Bronchial epithelial cell (primary cell): ENCODE measurements at regions not wholly inside any gene's neighbourhood (a gene's known extent, or its start where the extent isn't known, plus 50 kb on each side); places are given as distances from the start of the nearest gene placed in this dataset.

ENCODE experiments used
- DNase-seq: peaks from one replicate; pipeline ENCODE4 v3.0.0-alpha.2; 2010; ENCODE audit warnings: low read depth
- FAIRE-seq: peaks from 2 replicates; lab custom pipeline; 2011; peaks lifted over from hg19 to GRCh38; lab: Jason Lieb, UNC
- H3K27me3 ChIP-seq: 2 replicates; pipeline ENCODE4 v1.5.1; 2011; ENCODE audit warnings: low read length; ENCODE audit not compliant: control insufficient read depth, insufficient read depth
- H3K36me3 ChIP-seq: 2 replicates; pipeline ENCODE4 v1.5.1; 2011; ENCODE audit warnings: low read length; ENCODE audit not compliant: control insufficient read depth, insufficient read depth
- H3K4me3 ChIP-seq: 2 replicates; pipeline ENCODE4 v1.5.1; 2011; ENCODE audit warnings: mild to moderate bottlenecking, low read depth, low read length, control low read depth
- TF ChIP-seq, protein P1 (sequence below): IDR thresholded peaks from 2 replicates; pipeline ENCODE4 v1.5.1; 2011; ENCODE audit warnings: mild to moderate bottlenecking, moderate library complexity, low read length, control low read depth, inconsistent platforms; ENCODE audit not compliant: insufficient read depth, severe bottlenecking

DNA sequence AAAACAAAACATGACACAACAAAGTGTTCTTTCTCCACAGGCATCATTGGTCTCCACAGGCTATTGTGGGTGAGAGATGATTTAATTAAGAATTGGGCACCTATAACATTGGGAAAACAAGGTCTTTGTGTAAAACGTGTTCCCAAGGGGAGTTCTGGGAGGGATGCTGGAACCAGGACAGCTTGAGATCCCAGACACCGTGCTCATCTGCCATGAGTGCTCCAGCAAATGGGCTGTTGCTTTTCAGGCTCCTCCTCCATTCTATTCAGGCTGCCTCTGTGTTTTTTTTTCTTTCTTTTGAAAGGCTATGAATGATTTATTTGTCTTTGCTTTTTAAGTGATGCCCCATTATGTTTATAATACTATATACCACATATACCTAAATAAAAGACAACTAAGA, 122.4 kb downstream of the DACT1 start:
- DNase-seq (no peak), FAIRE-seq (no peak)
- Histone ChIP-seq H3K4me3 (no peak overlapping the region), H3K27me3 (no peaks in the 10 kb centered on the region), H3K36me3 (no peaks in the 10 kb centered on the region)
- TF ChIP-seq, protein P1, sequence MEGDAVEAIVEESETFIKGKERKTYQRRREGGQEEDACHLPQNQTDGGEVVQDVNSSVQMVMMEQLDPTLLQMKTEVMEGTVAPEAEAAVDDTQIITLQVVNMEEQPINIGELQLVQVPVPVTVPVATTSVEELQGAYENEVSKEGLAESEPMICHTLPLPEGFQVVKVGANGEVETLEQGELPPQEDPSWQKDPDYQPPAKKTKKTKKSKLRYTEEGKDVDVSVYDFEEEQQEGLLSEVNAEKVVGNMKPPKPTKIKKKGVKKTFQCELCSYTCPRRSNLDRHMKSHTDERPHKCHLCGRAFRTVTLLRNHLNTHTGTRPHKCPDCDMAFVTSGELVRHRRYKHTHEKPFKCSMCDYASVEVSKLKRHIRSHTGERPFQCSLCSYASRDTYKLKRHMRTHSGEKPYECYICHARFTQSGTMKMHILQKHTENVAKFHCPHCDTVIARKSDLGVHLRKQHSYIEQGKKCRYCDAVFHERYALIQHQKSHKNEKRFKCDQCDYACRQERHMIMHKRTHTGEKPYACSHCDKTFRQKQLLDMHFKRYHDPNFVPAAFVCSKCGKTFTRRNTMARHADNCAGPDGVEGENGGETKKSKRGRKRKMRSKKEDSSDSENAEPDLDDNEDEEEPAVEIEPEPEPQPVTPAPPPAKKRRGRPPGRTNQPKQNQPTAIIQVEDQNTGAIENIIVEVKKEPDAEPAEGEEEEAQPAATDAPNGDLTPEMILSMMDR, result no peak

DNA sequence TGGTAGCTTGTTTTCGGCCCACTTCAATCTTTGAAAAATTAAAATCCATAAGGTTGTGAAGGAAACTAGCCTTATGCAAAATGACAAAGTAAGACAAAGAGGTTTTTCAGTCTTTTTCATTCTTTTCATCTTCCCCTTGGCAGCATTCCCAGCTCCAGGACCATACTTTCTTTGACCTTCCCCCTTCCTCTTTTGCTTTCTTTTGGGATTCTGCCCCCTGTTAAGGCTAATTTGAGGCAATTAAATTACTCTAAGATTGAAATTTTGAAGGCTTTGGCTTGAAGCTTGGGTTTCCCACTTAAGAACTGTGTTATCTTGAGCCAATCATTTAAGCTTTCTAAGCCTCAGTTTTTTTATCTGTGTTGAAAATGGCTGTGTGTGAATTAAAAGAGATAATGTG, 124.9 kb downstream of the DACT1 start:
- no peaks in the 10 kb centered on the region for H3K27me3 ChIP-seq
- DNase-seq, result no peak
- TF ChIP-seq, protein P1, result no peak
- no peak overlapping the region for H3K4me3 ChIP-seq
- no peak for FAIRE-seq
- H3K36me3 ChIP-seq, result no peaks in the 10 kb centered on the region

GRCh38 chr14:58763210-58763609, 125.4 kb downstream of the DACT1 start:
- FAIRE-seq, result no peak
- no peak for DNase-seq
- Histone ChIP-seq H3K4me3 (no peak overlapping the region), H3K27me3 (no peaks in the 10 kb centered on the region), H3K36me3 (no peaks in the 10 kb centered on the region)
- TF ChIP-seq, protein P1, result no peak

- H3K36me3 ChIP-seq, result no peaks in the 10 kb centered on the region
- no peaks in the 10 kb centered on the region for H3K27me3 ChIP-seq
- TF ChIP-seq, protein P1, result no peak
- DNase-seq (no peak), FAIRE-seq (no peak)
- no peak overlapping the region for H3K4me3 ChIP-seq
Observed at GRCh38 chr14:58765418-58765831, 127.7 kb downstream of the DACT1 start.

DNA sequence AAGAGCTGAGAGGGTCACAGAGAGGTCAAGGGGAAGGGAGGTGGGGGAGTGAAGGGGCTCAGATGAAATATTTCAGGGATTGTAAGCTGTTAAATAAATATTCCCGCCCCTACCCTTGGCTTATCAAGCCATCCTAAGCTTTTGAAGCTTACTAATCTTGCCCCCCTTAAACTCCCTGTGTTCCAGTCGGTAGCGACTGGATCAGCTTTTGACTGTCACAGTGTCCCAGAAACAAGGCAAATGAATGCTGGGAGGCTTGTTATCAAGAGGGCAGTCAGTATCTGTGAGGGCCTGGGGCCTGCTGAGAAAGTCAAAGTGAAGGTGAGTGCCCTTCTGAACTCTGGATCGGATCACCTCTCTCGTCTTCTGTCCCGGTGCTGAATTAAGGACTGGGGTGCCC, 128.1 kb downstream of the DACT1 start:
- Histone ChIP-seq H3K36me3 (no peaks in the 10 kb centered on the region), H3K4me3 (no peak overlapping the region), H3K27me3 (no peaks in the 10 kb centered on the region)
- FAIRE-seq (no peak), DNase-seq (no peak)
- TF ChIP-seq, protein P1, result no peak

DNA sequence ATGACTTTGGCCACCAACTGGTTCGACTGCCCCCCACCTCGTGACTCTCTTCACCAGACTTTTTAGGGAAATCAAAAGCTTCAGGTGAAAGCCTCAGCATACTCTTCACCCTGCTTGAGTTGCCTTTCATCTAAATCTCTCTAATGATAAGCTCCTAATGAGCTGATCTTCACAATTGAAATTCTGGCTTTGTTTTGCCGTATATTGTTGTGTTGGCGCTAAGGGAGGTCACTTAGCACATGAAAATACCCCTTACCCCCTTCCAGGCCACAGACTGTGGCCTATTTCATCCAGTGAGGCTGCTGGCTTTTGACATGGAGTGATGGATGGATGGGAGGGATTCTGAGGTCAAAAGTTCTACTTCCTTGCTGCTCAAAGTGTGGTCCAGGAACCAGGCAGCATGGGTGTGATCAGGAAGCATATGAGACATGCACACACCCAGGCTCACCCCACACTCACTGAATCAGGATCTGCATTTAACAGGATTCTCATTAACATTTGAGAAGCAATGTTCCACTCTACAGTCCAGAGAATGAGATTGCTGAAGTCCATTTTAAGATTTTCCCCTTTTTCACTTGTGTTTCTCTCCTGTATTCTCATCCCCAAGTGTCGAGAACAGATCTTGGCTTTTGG, 131.4 kb downstream of the DACT1 start:
- no peak for DNase-seq
- FAIRE-seq, result peak; percentile 70
- H3K27me3 ChIP-seq, result no peaks in the 10 kb centered on the region
- TF ChIP-seq, protein P1, result no peak
- H3K4me3 ChIP-seq, result no peak overlapping the region
- H3K36me3 ChIP-seq, result no peaks in the 10 kb centered on the region
